HG03342 (cell line): ENCODE measurements at regions not wholly inside any gene's neighbourhood (a gene's known extent, or its start where the extent isn't known, plus 50 kb on each side); places are given as distances from the start of the nearest gene placed in this dataset.
"Not testable (repeated sequence)": the region's sequence is repeated elsewhere in the genome, so short reads cannot be mapped to it uniquely, and the experiment has no call there.

Source experiments
- ATAC-seq: cut with Tn5 transposase; IDR thresholded peaks from one replicate; pipeline ENCODE4 v1.9.1; 2021; ENCODE audit warnings: mild to moderate bottlenecking, moderate library complexity; ENCODE audit not compliant: unreplicated experiment

- ATAC-seq, result no peak
Measured at GRCh38 chr14:41096131-41096530, 510.5 kb upstream of the LRFN5 start.

DNA sequence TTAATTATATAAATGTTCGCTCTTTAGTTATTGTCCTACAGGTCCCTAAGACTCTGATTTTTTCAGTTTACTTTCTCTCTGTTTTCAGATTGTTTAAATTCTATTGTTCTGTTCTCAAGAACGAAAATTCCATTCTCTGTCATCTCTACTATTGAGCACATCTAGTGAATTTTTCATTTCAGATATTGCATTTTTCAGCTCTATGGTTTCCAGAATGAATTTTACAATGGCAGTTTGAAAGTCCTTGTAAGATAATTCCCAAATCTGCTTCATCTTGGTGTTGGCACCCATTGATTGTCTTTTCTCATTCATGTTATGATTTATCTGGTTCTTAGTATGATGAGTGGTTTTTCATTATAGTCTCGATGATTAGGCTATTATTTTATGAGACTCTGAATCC lies 519.6 kb upstream of the LRFN5 start:
- ATAC-seq, result no peak

DNA sequence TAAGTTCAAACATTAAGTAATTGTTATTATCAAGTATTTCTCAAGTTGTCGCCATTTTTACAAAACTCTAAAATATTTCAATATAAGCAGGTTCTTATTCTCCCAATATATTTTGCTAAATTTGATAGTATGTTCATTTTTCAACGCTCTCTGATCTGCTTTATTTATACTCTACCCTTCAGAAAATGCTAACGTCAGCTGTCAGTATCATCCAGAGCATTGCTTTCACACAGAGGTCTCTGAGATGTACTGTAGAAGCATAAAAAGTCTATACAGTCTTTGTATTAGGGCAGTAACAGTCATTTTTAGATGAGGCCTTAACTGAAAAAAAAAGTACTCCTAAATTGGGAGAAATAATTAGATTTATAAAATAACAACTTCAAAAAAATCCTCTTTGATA lies 533.1 kb upstream of the LRFN5 start:
- no peak for ATAC-seq

DNA sequence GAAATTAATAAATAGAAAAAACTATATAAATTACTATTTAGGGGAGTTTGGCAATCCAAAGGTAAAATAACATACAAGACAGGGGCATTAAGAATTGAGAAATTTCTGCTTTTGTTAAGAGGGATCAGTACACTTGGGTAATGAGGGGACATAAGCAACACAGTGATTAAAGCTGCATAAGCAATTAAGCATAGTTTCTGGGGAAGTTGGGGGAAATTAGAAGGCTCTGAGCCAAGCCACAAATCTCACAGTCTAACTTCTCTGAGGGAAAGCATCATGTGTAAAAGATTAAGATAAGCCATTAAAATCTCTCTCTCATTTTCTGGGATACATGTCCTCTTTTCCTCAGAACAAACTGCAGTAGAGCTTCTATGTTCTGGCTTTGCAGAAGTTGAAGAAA lies 533.9 kb upstream of the LRFN5 start:
- ATAC-seq, result no peak

DNA sequence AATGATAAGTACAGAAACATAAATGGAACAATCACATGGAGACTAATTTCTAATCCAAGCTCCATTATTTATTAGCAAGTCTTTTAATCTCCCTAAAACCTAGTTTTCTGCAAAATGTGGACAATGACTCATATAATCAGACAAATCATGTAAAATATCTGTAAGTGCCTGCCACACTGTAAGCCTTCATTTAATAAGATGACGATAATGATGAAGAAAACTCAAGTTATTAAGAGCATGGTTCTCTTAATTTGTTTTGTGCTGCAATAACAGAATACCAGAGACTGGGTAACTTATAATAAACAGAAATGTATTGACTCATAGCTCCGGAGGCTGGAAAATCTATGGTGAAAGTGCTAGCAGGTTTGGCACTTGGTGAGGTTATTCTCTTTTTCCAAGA lies 535.3 kb upstream of the LRFN5 start:
- ATAC-seq, result no peak

DNA sequence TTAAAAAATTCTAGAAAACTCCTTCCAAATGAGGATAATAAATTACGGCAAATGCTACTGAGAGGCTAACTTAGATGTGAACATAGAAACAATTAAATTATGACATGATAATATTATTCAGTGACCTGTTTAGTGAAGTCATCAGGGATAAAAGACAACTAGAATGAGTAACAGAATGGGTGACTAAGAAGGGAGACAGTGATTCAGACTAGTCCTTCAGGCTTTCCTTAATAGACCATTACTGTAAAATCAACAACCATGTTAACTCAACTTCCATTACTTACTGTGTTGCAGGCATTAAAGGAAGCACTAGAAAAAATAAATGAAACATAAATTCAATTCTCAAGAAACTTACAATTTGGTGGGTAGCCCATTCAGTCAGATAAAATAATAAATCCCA lies 543.9 kb upstream of the LRFN5 start:
- ATAC-seq, result no peak

- no peak for ATAC-seq
Measured at GRCh38 chr14:41055589-41055988, 551.1 kb upstream of the LRFN5 start.

GRCh38 chr14:41051801-41052200 lies 554.9 kb upstream of the LRFN5 start:
- no peak for ATAC-seq

GRCh38 chr14:41047763-41048162 lies 558.9 kb upstream of the LRFN5 start:
- no peak for ATAC-seq

- no peak for ATAC-seq
Measured at GRCh38 chr14:41037388-41037787, 569.3 kb upstream of the LRFN5 start.

DNA sequence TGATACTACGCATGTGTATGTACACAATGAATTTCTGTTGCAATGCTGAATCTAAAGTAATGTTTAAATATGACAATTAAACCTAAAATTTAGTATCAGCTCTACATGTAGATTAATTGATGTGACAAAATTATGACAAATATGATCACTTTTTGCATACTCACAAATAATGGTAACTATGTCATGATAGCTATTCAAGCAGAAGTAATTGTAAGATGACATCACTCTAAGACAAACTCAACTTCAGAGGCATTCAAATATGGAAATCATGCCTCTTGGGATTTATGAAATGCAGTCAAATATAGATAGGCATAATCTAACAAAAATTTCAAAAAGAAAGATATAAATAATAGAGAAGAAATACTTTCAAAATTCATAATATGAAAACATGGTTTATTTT lies 571.7 kb upstream of the LRFN5 start:
- ATAC-seq, result no peak

GRCh38 chr14:41022932-41023331 lies 583.7 kb upstream of the LRFN5 start:
- no peak for ATAC-seq

- no peak for ATAC-seq
Measured at GRCh38 chr14:41016213-41016612, 590.5 kb upstream of the LRFN5 start.

GRCh38 chr14:41000350-41000749 lies 606.3 kb upstream of the LRFN5 start:
- no peak for ATAC-seq

DNA sequence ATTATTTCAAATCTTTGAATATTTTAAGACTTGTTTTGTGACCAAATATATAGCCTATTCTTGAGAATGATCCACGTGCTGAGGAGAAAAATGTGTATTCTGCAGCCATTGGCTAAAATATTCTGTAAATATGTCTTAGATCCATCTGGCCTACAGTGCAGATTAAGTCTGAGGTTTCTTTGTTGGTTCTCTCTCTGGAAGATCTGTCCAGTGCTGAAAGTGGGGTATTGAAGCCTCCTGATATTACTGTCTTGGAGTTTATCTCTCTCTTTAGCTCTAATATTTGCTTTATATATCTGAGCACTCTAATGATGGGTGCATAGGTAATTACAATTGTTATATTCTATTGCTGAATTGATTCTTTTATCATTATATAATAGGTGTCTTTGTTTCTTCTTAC lies 617.4 kb upstream of the LRFN5 start:
- no peak for ATAC-seq

GRCh38 chr14:40987481-40987880 lies 619.2 kb upstream of the LRFN5 start:
- no peak for ATAC-seq

GRCh38 chr14:40986655-40987054 lies 620.0 kb upstream of the LRFN5 start:
- no peak for ATAC-seq

DNA sequence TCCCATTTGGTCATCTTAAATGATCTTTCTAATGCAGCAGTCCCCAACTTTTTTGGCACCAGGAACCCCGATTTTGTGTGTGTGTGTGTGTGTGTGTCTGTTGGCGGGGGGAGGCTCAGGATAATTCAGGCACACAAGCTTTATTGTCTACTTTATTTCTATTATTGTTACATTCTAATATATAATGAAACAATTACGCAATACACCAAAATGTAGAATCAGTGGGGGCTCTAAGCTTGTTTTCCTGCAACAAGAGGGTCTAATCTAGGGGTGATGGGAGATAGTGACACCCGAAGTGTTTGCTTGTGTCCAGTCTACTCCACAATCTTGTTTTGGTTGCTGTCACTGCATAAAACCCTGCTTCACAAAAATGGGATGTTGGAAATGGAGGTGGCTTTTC lies 621.1 kb upstream of the LRFN5 start:
- no peak for ATAC-seq

- ATAC-seq, result no peak
Measured at GRCh38 chr14:40983604-40984003, 623.1 kb upstream of the LRFN5 start.

- ATAC-seq, result no peak
Measured at GRCh38 chr14:40981247-40981646, 625.4 kb upstream of the LRFN5 start.

GRCh38 chr14:40960257-40960656 lies 646.4 kb upstream of the LRFN5 start:
- not testable (repeated sequence) for ATAC-seq

- ATAC-seq, result no peak
Measured at GRCh38 chr14:40955131-40955505, 651.6 kb upstream of the LRFN5 start.

- not testable (repeated sequence) for ATAC-seq
Measured at GRCh38 chr14:40954448-40955130, 652.1 kb upstream of the LRFN5 start.
